ENCODE measurements at regions not wholly inside any gene's neighbourhood (a gene's known extent, or its start where the extent isn't known, plus 50 kb on each side); places are given as distances from the start of the nearest gene placed in this dataset.

DNA sequence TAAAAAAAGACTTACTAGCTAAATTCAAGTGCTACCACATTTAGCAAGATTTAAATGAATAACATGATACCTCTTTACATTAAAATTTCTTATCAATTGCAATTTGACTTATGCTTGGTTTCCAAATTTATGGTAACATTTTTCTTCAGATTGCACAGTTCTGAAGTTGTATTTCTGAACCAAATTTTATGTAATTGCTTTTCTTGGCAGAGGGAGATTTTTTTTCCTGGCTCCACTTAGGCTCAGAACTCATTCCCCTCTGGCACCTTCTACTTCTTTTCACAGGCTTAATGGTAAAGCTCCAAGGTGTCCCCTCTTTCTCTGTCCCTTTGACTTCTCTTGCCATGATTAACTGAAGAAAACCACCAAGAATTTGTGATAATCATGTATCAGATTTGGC is 99.8 kb upstream of the TMTC1 start:
- BruUV-seq (replicated peaks): no TSS peak
- ChIA-PET CTCF (no interaction called here), POLR2A (ENCODE audit: unreplicated experiment) (no interaction called here)
- in situ Hi-C loops (cut with MboI; ENCODE audit: low sequenced_read_pairs): no loop called here
- Histone ChIP-seq H2AFZ (replicated peaks; ENCODE audit: low read length, poor library complexity) (no peak overlapping the region), H3K36me3 (ENCODE audit: control insufficient read depth, insufficient read depth, low read length) (no peaks in the 10 kb centered on the region), H3K4me1 (ENCODE audit: control insufficient read depth, insufficient read depth, low read length) (no peaks in the 10 kb centered on the region), H3K9me1 (ENCODE audit: insufficient read depth, low read length) (no peaks in the 10 kb centered on the region), H3K4ac (ENCODE audit: low read depth, low read length) (no peak overlapping the region), H2AK5ac (ENCODE audit: low read depth, low read length) (no peak overlapping the region), H3K4me3 (ENCODE audit: insufficient read depth, low read depth, low read length) (no peak overlapping the region), H2AK9ac (replicated peaks; ENCODE audit: low read depth, low read length, poor library complexity) (no peak overlapping the region), H4K8ac (ENCODE audit: low read depth in 2 of 2, low read length in 2 of 2) (no peak overlapping the region), H3K27me3 (ENCODE audit: control insufficient read depth, insufficient read depth, low read length) (peaks cover 2% of the 10 kb centered on the region), H3K9ac (ENCODE audit: low read depth, low read length) (no peak overlapping the region), H4K20me1 (ENCODE audit: insufficient read depth, low read length) (no peaks in the 10 kb centered on the region), H3K18ac (ENCODE audit: low read depth, low read length) (no peak overlapping the region), H4K91ac (ENCODE audit: insufficient read depth, low read depth, low read length) (no peak overlapping the region), H2BK20ac (ENCODE audit: low read depth, low read length) (no peak overlapping the region), H2BK5ac (ENCODE audit: low read depth, low read length, poor library complexity, severe bottlenecking) (no peak overlapping the region), H3K56ac (ENCODE audit: extremely low read depth, insufficient read depth, low read length) (no peak overlapping the region), H3K14ac (replicated peaks; ENCODE audit: low read depth, low read length) (no peak overlapping the region), H4K5ac (ENCODE audit: low read depth, low read length) (no peak overlapping the region), H2BK120ac (ENCODE audit: low read depth, low read length) (no peak overlapping the region), H3K9me3 (ENCODE audit: control insufficient read depth, insufficient read depth, low read length) (no peaks in the 10 kb centered on the region), H3K4me2 (ENCODE audit: low read depth, low read length) (no peak overlapping the region), H3K27ac (ENCODE audit: insufficient read depth, low read length) (no peak overlapping the region), H2BK15ac (ENCODE audit: low read depth, low read length) (no peak overlapping the region), H3K79me1 (ENCODE audit: low read depth in 1 of 2, low read length in 2 of 2) (no peaks in the 10 kb centered on the region), H3K23ac (ENCODE audit: low read depth, low read length) (no peak overlapping the region)
- intact Hi-C loops (cut with micrococcal nuclease): no loop called here
- no peak for TF ChIP-seq RAD21 (IDR thresholded peaks at IDR 0.05; ENCODE audit: low read length)
- TF ChIP-seq NFE2L2 (IDR thresholded peaks at IDR 0.05; ENCODE audit: low read depth, low read length): no peak
- TF ChIP-seq BHLHE40 (IDR thresholded peaks at IDR 0.05; ENCODE audit: low read depth, low read length): no peak
- ATAC-seq (ENCODE audit: low read depth): no peak
- dilution Hi-C loops (cut with HindIII; ENCODE audit: low sequenced_read_pairs, unreplicated experiment): no loop called here
- no peak for DNase-seq
